Left renal cortex interstitium (tissue), 4 donors: ENCODE measurements at regions not wholly inside any gene's neighbourhood (a gene's known extent, or its start where the extent isn't known, plus 50 kb on each side); places are given as distances from the start of the nearest gene placed in this dataset.
"Not testable (repeated sequence)": the region's sequence is repeated elsewhere in the genome, so short reads cannot be mapped to it uniquely, and the experiment has no call there.

ENCODE experiments used
- DNase-seq, 4 donors: peaks; one replicate each; pipeline ENCODE4 v3.0.0-alpha.2; 2013; ENCODE audit warnings: low read depth in 4 of 4, low spot score in 2 of 4, missing footprints in 1 of 4

GRCh38 chr21:36207577-36208320 lies 51.1 kb downstream of the DOP1B start:
- DNase-seq: no peak

- no peak for DNase-seq
Observed at GRCh38 chr21:36208326-36209013, 51.8 kb downstream of the DOP1B start.

GRCh38 chr21:36209626-36210171 lies 53.1 kb downstream of the DOP1B start:
- peak in 1 of 4 donors; percentile 41 for DNase-seq

- DNase-seq: no peak
Observed at GRCh38 chr21:36210779-36211659, 54.4 kb downstream of the DOP1B start.

- no peak for DNase-seq
Observed at GRCh38 chr21:36211660-36212512, 55.3 kb downstream of the DOP1B start.

GRCh38 chr21:36212513-36212780 lies 55.8 kb downstream of the DOP1B start:
- DNase-seq: no peak

- DNase-seq: no peak
Observed at GRCh38 chr21:36214561-36214960, 57.9 kb downstream of the DOP1B start.

- no peak for DNase-seq
Observed at GRCh38 chr21:36217743-36218142, 61.1 kb downstream of the DOP1B start.

GRCh38 chr21:36218691-36219090 lies 62.1 kb downstream of the DOP1B start:
- no peak for DNase-seq

- DNase-seq: no peak
Observed at GRCh38 chr21:36223451-36223850, 66.8 kb downstream of the DOP1B start.

GRCh38 chr21:36229181-36229580 lies 72.6 kb downstream of the DOP1B start:
- DNase-seq: no peak

- not testable (repeated sequence) for DNase-seq
Observed at GRCh38 chr21:36231444-36231843, 74.8 kb downstream of the DOP1B start.

- DNase-seq: no peak
Observed at GRCh38 chr21:36232641-36233040, 76.0 kb downstream of the DOP1B start.

- no peak for DNase-seq
Observed at GRCh38 chr21:36235058-36235582, 78.5 kb downstream of the DOP1B start.

GRCh38 chr21:36236052-36236730 lies 79.6 kb downstream of the DOP1B start:
- DNase-seq: no peak

- no peak for DNase-seq
Observed at GRCh38 chr21:36237441-36237840, 80.8 kb downstream of the DOP1B start.

GRCh38 chr21:36239585-36239984 lies 80.4 kb upstream of the MORC3 start:
- no peak for DNase-seq

GRCh38 chr21:36241717-36242116 lies 78.3 kb upstream of the MORC3 start:
- no peak for DNase-seq

GRCh38 chr21:36245115-36245514 lies 74.9 kb upstream of the MORC3 start:
- no peak for DNase-seq
